T-helper 1 cell (primary cell): ENCODE measurements at regions not wholly inside any gene's neighbourhood (a gene's known extent, or its start where the extent isn't known, plus 50 kb on each side); places are given as distances from the start of the nearest gene placed in this dataset.
"Not testable (repeated sequence)": the region's sequence is repeated elsewhere in the genome, so short reads cannot be mapped to it uniquely, and the experiment has no call there.

ENCODE experiments used
- DNase-seq, 5 donors: peaks; one replicate each; pipeline ENCODE4 v3.0.0-alpha.2; 2012 to 2020

GRCh38 chr14:83257466-83258439, 1724.1 kb upstream of the SEL1L start:
- DNase-seq: no peak

GRCh38 chr14:83260751-83261150, 1727.1 kb upstream of the SEL1L start:
- no peak for DNase-seq

DNA sequence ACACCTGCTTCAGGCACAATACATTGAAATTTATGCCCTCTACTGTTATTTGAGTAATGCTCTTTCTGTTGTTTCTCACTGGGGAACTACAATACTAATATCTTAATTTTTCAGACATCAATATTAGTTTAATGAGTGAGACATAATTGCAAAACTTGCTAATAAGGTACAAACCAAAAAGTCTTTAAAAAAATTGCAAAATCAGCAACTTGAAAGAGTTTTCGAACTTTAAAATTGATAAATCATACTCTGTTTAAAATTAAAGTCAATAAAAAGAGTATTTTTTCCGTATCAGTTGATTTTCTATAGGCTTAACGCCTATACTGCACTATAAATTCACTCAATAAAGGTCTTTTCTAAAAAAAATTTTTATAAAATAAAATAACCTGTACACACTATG, 1735.9 kb upstream of the SEL1L start:
- DNase-seq: no peak

GRCh38 chr14:83271663-83272062, 1738.0 kb upstream of the SEL1L start:
- DNase-seq: no peak

DNA sequence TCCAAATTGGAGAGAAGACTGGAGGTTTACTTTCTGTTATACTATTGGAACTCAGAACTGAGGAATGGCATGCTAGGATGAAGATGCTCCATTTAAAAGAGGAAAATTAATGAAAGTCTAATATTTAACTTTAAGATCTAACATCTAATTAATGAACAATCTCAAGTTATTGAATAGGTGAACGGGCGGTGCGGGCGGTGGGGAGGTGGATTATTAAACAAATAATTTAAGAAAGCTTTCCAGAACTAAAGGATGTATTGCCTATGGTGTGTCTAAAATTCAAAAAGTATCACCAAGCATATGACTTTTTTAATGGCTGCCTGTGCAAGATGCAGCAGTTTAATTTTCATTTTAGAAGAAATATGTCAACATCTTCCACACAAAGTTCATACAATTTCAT, 1747.1 kb upstream of the SEL1L start:
- no peak for DNase-seq

DNA sequence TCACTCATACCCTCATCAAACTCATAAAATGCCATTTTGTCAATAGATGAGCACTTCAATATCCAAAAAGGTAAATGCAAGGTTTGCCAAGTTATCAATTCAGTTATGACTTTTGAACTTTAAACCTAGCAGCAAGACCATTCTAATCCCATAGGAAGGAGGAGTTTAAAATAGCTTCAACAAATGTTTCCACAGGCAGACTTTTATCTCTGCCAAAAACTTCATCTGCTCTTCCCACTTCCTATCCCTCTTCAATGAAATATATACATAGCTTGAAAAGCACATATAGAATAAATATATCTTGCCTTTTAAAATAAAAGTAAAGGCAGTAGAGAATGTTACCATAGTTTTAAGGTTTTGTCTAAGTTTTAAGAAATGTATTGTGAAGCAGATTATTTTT, 1749.1 kb upstream of the SEL1L start:
- DNase-seq: no peak

GRCh38 chr14:83287300-83287699, 1753.6 kb upstream of the SEL1L start:
- DNase-seq: no peak

DNA sequence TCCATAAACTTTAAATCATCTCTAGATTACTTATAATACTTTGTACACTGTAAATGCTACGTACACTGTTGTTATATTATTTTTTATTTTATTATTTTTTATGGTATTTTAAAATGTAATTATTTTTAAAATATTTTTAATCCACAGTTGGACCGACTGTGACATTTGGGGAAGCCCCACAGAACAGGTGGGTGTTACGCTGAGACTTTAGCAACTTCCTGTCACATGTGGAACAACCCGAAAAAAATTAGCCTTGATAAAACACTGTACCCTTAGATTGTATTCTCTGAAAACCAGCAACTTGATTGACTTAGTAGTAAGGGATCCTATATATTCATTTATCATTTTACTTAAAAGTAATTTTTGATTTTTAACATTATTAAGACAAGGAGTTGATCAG, 1755.7 kb upstream of the SEL1L start:
- DNase-seq: no peak

GRCh38 chr14:83289896-83290295, 1756.2 kb upstream of the SEL1L start:
- no peak for DNase-seq

DNA sequence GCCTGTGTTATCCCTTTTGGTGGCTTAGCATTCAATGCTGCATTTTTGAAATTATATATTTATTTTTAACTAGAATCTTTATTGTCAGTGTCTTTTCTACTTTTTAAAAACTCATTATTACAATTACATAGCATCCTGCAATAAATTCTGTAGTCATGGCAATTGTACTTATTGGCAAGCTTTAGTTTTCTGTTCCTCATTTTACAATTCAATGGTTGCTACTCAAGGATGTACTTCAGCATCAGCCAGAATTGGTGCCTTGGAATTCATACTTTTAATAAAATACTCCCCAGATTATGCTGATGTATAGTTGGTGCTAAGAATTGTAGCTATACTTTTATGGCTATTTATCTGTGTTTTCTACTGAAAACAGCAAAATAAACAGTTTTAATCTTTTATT, 1756.8 kb upstream of the SEL1L start:
- no peak for DNase-seq

DNA sequence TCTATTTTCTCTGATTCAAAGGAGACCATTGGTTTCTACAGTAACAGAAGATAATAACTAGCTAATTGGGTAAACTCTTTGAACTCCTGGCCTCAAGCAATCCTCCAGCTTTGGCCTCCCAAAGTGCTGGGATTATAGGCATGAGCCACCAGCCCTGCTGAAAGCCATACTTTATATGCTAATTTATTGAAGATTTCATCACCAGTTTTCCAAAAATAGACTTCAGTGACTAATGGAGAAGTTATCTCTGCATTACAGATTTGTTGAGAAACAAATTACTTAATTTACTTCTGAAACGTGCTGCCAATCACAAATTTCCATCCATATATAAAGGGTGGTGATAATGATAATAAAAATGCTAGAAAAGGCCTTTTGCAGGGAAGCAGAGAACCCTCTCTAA, 1758.1 kb upstream of the SEL1L start:
- DNase-seq: no peak

- DNase-seq: no peak
Measured at GRCh38 chr14:83294941-83295340, 1761.3 kb upstream of the SEL1L start.

DNA sequence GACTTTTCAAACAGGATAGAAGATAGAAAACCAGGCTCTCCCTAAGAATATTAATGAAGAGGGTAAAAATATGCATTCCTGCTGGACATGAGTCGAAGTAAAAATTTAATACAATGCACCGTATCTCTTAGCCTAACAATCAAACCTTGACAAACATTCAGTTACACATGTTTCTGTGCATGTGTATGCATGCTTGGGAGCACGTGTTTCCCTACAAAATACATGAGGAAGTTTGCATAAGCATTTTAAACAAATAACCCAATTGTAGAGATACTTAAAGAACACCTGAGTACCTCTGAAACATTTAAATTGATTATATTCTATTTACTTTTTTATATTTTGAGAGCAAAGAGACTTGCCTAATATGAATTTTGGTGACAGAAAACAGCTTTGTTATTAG, 1763.7 kb upstream of the SEL1L start:
- no peak for DNase-seq

- not testable (repeated sequence) for DNase-seq
Measured at GRCh38 chr14:83298016-83298415, 1764.4 kb upstream of the SEL1L start.

DNA sequence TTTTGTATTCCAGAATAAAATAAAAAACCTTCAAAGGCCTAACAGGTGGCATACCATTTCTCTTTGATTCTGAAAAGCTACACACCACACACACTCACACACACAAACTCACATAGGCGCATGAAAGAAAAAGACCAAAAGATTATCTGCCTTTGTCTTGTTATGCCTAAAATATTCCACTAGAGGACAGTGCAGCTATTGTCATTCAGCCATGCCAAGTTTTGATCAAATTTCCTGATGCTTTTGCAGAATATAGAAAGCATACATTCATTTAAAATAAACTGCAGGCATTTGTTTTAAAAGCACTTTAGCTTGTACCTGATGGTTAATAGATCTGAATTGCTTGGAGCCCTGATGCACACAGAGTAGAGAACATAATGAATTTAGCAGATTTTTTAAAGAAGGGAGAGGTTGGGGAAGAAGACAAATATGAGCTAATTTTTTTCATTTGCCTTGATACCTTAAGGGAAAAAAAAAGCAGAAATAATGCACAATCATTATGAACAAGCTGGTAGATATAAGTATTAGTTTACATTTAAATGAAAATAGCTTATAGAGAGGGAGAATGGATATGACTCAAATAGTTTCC, 1766.9 kb upstream of the SEL1L start:
- no peak for DNase-seq

- no peak for DNase-seq
Measured at GRCh38 chr14:83301791-83302190, 1768.1 kb upstream of the SEL1L start.

- DNase-seq: no peak
Measured at GRCh38 chr14:83309211-83309610, 1775.6 kb upstream of the SEL1L start.

DNA sequence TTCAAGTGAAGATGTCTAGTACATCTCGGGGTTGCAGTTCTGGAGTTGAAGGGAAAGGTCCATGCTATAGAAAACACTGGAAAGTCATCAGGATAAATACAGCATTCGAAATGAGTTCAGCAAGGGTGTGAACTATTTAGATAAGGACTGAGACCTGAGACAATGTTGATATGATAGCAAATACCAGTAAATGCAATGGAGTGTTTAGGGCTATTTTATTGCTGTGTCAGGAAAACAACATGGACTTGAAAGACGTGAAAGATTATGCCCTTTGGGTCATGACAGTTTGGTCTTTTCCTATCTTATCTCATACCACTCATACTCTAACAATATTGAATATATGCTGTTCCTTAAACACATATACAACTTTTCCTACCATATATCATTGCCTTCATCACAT, 1776.2 kb upstream of the SEL1L start:
- no peak for DNase-seq

DNA sequence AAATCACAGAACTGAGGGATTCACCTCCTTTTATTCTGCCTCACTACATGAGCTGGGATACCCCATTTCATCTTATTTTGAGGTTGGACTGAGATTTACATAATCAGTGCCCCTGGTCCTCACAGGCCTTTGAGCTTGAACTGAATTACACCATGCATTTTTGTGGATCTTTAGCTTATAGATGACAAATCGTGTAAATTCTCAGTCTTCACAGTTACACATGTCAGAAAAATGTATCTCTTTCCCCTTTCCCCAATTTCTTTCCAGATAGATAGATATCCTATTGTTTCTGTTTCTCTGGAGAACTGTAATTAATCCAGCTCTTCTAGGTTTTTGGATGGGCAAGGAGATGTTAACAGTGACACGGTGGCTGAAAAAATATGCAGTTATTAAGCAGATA, 1778.9 kb upstream of the SEL1L start:
- no peak for DNase-seq

DNA sequence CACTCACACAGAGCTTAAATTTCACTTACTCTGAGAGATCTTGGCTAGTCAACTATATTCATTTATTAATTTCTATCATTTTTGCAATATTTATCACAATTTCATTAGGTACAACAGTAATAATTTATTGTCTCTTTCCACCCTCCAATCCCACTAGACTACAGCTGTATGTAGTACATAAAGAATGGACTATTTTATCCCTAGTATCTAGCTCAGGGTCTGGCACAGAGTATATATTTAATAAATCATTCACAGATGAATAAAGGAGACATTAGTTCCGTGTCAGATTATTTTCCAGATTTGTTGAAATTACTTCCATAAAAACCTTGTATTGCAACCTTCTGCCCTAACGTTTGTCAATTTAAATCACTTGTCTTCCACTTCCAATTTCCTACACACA, 1781.1 kb upstream of the SEL1L start:
- no peak for DNase-seq

DNA sequence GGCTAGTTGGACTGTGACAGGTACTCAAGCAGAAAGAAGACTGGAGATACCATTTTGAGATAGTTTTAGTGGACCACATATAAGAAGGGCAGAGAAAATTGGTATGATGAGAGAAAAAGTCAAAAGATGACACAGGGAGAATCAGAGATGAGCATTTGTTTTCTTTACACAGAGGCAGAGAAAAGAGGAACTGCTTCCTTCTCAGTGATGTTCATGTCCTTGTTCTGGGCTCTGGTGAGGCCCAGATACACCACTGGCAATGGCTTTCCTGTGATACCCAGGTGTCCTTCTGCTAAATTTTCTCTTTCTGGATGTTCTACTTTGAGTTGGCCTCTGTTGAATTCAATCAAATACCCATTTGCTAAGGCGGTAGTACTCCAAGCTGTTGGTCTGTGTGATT, 1782.7 kb upstream of the SEL1L start:
- no peak for DNase-seq

DNA sequence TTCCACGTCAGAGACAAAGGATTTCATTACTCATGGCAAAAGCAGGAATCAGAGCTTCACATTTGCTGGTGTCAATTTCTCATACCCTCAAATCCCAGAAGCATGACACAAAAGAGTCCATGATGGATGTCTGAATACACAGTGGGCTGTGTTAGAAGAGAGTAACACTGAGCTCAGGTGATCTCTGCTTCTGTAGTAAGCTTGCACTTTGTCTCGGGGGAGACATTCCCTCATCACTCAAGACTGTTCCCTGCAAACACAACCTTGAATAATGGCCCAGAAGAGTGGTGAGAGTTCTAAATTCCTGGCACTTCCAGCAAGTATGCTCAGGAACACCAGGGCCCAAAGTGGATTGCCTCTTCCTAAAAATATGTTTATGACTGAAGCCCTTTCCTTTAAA, 1787.2 kb upstream of the SEL1L start:
- no peak for DNase-seq

DNA sequence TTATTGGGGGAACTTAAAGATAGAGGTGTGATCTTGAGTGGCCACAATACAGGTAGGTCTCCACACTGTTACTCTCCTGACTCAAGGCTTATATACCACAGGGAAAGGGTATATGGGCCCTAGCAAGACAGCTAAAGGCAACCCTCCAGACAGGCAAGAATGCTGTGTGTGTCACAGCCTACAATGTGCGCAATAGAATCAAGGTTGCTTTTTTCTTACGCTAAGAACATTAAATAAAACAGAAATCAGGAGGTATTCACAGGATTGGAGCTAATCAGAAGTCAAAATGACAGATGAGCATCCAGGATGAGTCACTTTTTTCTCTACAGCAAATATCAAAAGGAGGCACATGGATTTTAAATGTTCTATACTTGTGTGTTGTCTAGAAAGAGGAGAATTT, 1797.9 kb upstream of the SEL1L start:
- no peak for DNase-seq

DNA sequence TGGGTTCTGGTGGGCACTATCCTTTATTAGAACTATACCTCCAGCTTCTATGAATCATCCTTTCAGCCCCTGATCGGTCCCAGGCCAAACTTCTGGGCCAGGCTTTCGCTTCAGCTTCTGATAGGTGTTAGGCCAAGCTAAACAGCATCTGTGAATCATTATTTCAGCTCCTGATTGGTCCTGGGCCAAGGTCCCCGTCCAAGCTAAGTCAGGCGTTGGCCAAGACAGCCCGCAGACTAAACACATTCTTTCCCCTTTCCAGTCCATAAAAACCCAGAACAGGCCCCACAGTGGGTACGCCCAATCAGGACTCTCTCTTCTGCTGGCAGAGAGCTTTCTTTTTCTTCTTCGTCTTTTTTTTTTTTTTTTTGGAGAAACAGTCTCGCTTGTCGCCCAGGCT, 1808.9 kb upstream of the SEL1L start:
- no peak for DNase-seq

DNA sequence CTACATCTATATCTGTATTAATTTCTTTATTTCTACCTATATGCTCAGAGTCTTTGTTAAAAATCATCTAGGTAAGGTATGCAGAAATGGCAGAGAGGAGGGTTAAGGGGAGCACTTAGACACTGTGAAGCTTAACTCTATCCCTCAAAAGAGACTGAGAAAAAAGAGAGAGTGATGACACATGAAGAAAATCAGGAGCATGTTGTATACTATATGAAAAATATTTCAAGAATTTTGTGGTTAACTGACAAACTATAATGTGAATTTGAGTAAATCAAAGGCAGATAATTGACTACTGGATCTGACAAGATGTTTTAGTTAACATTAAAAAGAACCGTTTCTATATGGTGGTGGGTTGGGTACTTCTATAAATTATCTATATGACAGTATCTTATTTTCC, 1814.2 kb upstream of the SEL1L start:
- no peak for DNase-seq
